ENCODE measurements at regions not wholly inside any gene's neighbourhood (a gene's known extent, or its start where the extent isn't known, plus 50 kb on each side); places are given as distances from the start of the nearest gene placed in this dataset.

GRCh38 chr10:109706026-109706560 is 217.2 kb downstream of the XPNPEP1 start:
- TF ChIP-seq, protein P1, sequence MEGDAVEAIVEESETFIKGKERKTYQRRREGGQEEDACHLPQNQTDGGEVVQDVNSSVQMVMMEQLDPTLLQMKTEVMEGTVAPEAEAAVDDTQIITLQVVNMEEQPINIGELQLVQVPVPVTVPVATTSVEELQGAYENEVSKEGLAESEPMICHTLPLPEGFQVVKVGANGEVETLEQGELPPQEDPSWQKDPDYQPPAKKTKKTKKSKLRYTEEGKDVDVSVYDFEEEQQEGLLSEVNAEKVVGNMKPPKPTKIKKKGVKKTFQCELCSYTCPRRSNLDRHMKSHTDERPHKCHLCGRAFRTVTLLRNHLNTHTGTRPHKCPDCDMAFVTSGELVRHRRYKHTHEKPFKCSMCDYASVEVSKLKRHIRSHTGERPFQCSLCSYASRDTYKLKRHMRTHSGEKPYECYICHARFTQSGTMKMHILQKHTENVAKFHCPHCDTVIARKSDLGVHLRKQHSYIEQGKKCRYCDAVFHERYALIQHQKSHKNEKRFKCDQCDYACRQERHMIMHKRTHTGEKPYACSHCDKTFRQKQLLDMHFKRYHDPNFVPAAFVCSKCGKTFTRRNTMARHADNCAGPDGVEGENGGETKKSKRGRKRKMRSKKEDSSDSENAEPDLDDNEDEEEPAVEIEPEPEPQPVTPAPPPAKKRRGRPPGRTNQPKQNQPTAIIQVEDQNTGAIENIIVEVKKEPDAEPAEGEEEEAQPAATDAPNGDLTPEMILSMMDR (IDR thresholded peaks at IDR 0.05; ENCODE audit: low read depth, low read length), result no peak
- Histone ChIP-seq H3K9me3 (ENCODE audit: low read depth) (peaks cover 3% of the 10 kb centered on the region), H3K27me3 (no peaks in the 10 kb centered on the region), H3K27ac (no peak overlapping the region), H3K36me3 (no peaks in the 10 kb centered on the region), H3K4me3 (no peak overlapping the region), H3K4me1 (ENCODE audit: low read depth) (no peaks in the 10 kb centered on the region)
- DNase-seq (ENCODE audit: low read depth in 1 of 2, low spot score in 1 of 2), result no peak

DNA sequence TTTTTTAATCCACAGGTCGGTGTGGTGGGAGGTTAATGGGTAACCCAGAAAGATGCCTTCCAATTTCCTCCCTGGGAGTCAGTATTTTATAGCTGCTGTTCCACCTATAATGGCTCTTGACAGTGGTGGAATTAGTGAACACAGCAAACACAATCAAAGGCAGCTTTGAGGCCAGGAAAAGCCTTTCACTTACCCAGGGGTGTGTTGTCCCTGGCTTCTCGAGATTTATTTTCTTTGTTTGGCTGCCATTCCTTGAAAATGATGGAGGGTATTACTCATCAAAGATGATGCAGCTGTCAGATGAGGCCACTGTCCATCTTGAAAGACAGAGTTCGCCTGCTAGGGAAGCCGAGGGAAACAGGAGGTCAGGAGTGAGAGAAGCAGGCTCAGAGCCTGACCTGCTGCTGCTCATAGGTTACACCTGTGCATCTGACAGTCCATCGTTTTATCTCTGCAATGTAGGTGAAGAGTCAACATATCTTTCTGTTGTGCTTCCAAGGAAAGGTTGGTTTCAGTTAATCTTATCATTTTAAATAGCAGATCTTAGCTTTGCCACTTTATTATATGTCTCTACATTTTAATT is 221.6 kb downstream of the XPNPEP1 start:
- Histone ChIP-seq H3K27ac (no peak overlapping the region), H3K4me3 (no peak overlapping the region), H3K36me3 (no peaks in the 10 kb centered on the region), H3K27me3 (no peaks in the 10 kb centered on the region), H3K4me1 (ENCODE audit: low read depth) (no peaks in the 10 kb centered on the region), H3K9me3 (ENCODE audit: low read depth) (no peaks in the 10 kb centered on the region)
- no peak for DNase-seq (ENCODE audit: low read depth in 1 of 2, low spot score in 1 of 2)
- TF ChIP-seq, protein P1 (IDR thresholded peaks at IDR 0.05; ENCODE audit: low read depth, low read length), result no peak

- Histone ChIP-seq H3K36me3 (no peaks in the 10 kb centered on the region), H3K4me3 (no peak overlapping the region), H3K27me3 (no peaks in the 10 kb centered on the region), H3K4me1 (ENCODE audit: low read depth) (no peaks in the 10 kb centered on the region), H3K27ac (no peak overlapping the region), H3K9me3 (ENCODE audit: low read depth) (no peaks in the 10 kb centered on the region)
- TF ChIP-seq, protein P1 (IDR thresholded peaks at IDR 0.05; ENCODE audit: low read depth, low read length), result no peak
- no peak for DNase-seq (ENCODE audit: low read depth in 1 of 2, low spot score in 1 of 2)
These were observed 224.2 kb downstream of the XPNPEP1 start for GRCh38 chr10:109698882-109699664.

GRCh38 chr10:109698086-109698485 is 225.2 kb downstream of the XPNPEP1 start:
- no peaks in the 10 kb centered on the region for H3K4me1 ChIP-seq (ENCODE audit: low read depth)
- TF ChIP-seq, protein P1 (IDR thresholded peaks at IDR 0.05; ENCODE audit: low read depth, low read length), result no peak
- H3K36me3 ChIP-seq, result no peaks in the 10 kb centered on the region
- no peaks in the 10 kb centered on the region for H3K9me3 ChIP-seq (ENCODE audit: low read depth)
- H3K4me3 ChIP-seq, result no peak overlapping the region
- DNase-seq (ENCODE audit: low read depth in 1 of 2, low spot score in 1 of 2), result no peak
- H3K27me3 ChIP-seq, result no peaks in the 10 kb centered on the region
- H3K27ac ChIP-seq, result no peak overlapping the region

DNA sequence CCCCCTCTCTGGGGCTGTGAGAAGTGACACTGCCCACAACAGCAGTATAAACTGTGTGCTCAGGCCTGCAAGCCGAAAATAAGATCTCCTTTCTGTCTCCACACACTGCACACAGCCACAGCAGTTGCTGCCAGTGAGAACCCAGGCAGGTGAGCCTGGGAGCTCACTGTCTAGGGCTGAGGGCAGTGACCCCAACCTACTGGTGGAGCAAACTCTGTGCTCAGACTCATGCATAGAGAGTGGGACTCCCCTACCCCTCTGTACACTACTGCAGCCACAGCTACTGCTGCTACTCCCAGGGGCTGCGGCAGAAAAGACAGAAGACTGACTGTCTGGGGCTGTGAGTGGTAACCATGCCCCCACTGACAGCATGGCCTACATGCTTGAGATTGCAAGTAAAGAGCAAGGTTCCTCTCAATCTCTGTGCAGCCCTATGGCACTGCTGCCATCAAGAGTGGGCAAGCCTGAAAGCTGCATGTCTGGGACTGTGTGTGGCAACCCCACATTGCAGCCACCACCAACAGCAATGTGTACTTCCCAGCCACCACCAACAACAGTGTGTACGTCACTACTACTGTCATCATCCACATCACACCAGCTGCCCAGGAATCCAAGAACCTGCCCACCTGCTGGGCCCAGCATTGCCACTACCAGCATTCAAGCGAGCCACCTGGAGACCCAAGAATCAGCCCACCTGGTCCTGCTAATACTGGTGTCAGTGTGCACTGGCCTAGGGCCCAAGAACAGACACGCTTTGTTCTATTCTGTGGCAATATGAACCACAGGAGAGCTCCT is 226.1 kb downstream of the XPNPEP1 start:
- Histone ChIP-seq H3K4me3 (no peak overlapping the region), H3K4me1 (ENCODE audit: low read depth) (no peaks in the 10 kb centered on the region), H3K27me3 (no peaks in the 10 kb centered on the region), H3K27ac (no peak overlapping the region), H3K9me3 (ENCODE audit: low read depth) (no peaks in the 10 kb centered on the region), H3K36me3 (no peaks in the 10 kb centered on the region)
- DNase-seq (ENCODE audit: low read depth in 1 of 2, low spot score in 1 of 2), result no peak
- TF ChIP-seq, protein P1 (IDR thresholded peaks at IDR 0.05; ENCODE audit: low read depth, low read length), result no peak
